Esophagus muscularis mucosa (tissue), 4 donors: ENCODE measurements at regions not wholly inside any gene's neighbourhood (a gene's known extent, or its start where the extent isn't known, plus 50 kb on each side); places are given as distances from the start of the nearest gene placed in this dataset.
"Not testable (repeated sequence)": the region's sequence is repeated elsewhere in the genome, so short reads cannot be mapped to it uniquely, and the experiment has no call there.

ENCODE experiments used
- DNase-seq: peaks from one replicate; pipeline ENCODE4 v3.0.0-alpha.2; 2017; ENCODE audit errors: extremely low spot score
- H3K27ac ChIP-seq, 4 donors: fragments of 200-600 bp; sonication (generic); replicated peaks in 1 of 4; 1 replicate in 3 of 4; 2 replicates in 1 of 4; pipeline ENCODE4 v1.5.1; 2016 to 2019; ENCODE audit warnings: mild to moderate bottlenecking in 1 of 4
- H3K27me3 ChIP-seq, 4 donors: fragments of 200-600 bp; sonication (generic); one replicate each; pipeline versions ENCODE4 v1.5.1 to v1.6.0; 2016 to 2019
- H3K36me3 ChIP-seq, 4 donors: fragments of 200-600 bp; sonication (generic); one replicate each; pipeline ENCODE4 v1.5.1; 2016 to 2019
- H3K4me1 ChIP-seq, 4 donors: fragments of 200-600 bp; sonication (generic); one replicate each; pipeline ENCODE4 v1.5.1; 2016 to 2019
- H3K4me3 ChIP-seq, 4 donors: fragments of 200-600 bp; sonication (generic); 1 replicate in 2 of 4; 2 replicates in 2 of 4; pipeline ENCODE4 v1.5.1; 2016 to 2019; ENCODE audit warnings: mild to moderate bottlenecking in 4 of 4, moderate library complexity in 1 of 4
- H3K9me3 ChIP-seq, 4 donors: fragments of 200-600 bp; sonication (generic); 1 replicate in 3 of 4; 2 replicates in 1 of 4; pipeline ENCODE4 v1.5.1; 2016 to 2019
- EP300 ChIP-seq: sonication (generic); formaldehyde crosslinking; IDR thresholded peaks from one replicate; pipeline ENCODE4 v1.6.1; 2017; ENCODE audit warnings: antibody characterized with exemption
- POLR2A ChIP-seq: fragments of 450-650 bp; IDR thresholded peaks from one replicate; pipeline ENCODE4 v1.6.1; 2017; ENCODE audit warnings: antibody characterized with exemption, moderate library complexity, mild to moderate bottlenecking, low read depth
- POLR2AphosphoS5 ChIP-seq, 2 donors: sonication (generic); formaldehyde crosslinking; IDR thresholded peaks; one replicate each; pipeline ENCODE4 v1.6.1; 2017; ENCODE audit warnings: antibody characterized with exemption in 2 of 2
- WGBS: methylation state at CpG from one replicate; pipeline ENCODE4 v1.1.5; 2018; 5-methylcytosine and 5-hydroxymethylcytosine counted together
- intact Hi-C: fragments of 100-400 bp; cut with DNase I; formaldehyde crosslinking; loops from one replicate; pipeline ENCODE4 v1.15.1; 2023
- TF ChIP-seq, protein P1 (sequence below), 3 experiments: fragments of 200-600 bp in 2 of 3; fragments of 450-650 bp in 1 of 3; sonication (generic) in 2 of 3; IDR thresholded peaks; one replicate each; pipeline ENCODE4 v1.5.1; 2017 to 2019; ENCODE audit warnings: antibody characterized with exemption in 3 of 3, mild to moderate bottlenecking in 2 of 3, moderate library complexity in 1 of 3

DNA sequence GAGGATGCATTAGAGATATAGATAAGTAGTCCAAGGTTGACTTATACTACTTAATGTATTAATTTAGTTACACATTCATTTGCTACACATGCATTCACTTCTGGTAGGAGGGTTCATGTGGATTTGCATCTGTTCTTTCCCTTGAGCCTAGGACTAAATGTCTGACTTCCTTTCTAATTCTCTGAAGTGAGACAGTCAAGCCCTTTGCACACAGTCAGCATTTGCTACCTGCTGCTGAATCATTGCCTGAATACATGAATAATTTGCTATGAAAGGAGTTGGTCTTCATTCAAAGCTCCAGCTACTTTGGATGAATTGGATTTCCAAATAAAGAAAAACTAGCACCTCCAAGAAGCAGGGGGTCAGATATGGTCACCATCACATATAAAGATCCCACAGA is 154.8 kb upstream of the DAB1 start:
- intact Hi-C loops = no loop called here
- Histone ChIP-seq H3K4me1 (no peaks in the 10 kb centered on the region), H3K27me3 (no peaks in the 10 kb centered on the region), H3K9me3 (no peaks in the 10 kb centered on the region), H3K36me3 (no peaks in the 10 kb centered on the region), H3K27ac (no peak overlapping the region), H3K4me3 (no peak overlapping the region)
- TF ChIP-seq, protein P1, sequence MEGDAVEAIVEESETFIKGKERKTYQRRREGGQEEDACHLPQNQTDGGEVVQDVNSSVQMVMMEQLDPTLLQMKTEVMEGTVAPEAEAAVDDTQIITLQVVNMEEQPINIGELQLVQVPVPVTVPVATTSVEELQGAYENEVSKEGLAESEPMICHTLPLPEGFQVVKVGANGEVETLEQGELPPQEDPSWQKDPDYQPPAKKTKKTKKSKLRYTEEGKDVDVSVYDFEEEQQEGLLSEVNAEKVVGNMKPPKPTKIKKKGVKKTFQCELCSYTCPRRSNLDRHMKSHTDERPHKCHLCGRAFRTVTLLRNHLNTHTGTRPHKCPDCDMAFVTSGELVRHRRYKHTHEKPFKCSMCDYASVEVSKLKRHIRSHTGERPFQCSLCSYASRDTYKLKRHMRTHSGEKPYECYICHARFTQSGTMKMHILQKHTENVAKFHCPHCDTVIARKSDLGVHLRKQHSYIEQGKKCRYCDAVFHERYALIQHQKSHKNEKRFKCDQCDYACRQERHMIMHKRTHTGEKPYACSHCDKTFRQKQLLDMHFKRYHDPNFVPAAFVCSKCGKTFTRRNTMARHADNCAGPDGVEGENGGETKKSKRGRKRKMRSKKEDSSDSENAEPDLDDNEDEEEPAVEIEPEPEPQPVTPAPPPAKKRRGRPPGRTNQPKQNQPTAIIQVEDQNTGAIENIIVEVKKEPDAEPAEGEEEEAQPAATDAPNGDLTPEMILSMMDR (IDR thresholded peaks at IDR 0.05) = no peak
- TF ChIP-seq EP300 (no peak), POLR2A (no peak), POLR2AphosphoS5 (IDR thresholded peaks at IDR 0.05) (no peak)
- DNase-seq = no peak

DNA sequence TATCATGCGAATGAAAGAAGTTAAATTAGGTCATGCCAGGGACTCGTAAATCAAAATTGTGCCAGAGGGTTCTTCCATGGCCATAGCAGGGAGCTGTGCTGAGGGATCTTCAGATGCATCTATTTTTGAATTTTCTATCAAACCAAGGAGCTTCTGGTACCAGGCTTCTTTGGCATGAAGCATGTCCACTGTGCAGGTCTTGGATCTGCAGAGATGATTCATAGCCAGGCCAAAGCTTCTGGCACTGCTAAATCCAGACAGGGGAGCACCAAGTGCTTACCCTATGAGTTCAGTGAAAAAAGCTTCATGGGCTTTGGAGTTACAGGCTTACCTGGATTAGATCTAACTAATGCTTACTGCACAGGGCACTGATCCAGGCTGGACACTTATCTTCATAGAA is 154.2 kb upstream of the DAB1 start:
- DNase-seq = no peak
- Histone ChIP-seq H3K9me3 (no peaks in the 10 kb centered on the region), H3K4me1 (no peaks in the 10 kb centered on the region), H3K27me3 (no peaks in the 10 kb centered on the region), H3K27ac (no peak overlapping the region), H3K4me3 (no peak overlapping the region), H3K36me3 (no peaks in the 10 kb centered on the region)
- intact Hi-C loops = no loop called here
- WGBS = 94% methylated on average over 2 of the region's 2 CpGs
- TF ChIP-seq, protein P1 (IDR thresholded peaks at IDR 0.05) = no peak
- no peak for TF ChIP-seq POLR2AphosphoS5 (IDR thresholded peaks at IDR 0.05)
- TF ChIP-seq EP300 = no peak
- no peak for TF ChIP-seq POLR2A

DNA sequence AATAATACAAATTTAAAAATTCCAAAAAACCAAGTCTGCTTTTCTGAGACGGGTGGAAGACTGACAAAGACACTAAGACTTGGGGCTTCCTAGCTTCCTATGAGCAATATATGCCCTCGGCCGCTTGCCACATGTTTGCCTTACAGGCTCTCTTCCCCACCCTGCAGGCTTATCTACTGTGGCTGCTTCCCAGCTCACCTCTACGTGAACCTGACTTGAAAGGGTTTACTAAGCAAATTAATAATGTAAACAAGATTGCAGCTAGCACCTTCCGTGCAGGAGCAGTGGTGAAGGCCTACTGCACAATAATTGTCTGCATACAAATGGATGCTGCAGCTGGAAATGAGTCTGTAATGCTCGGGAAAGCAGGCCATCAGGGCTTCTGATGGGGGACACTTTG is 152.9 kb upstream of the DAB1 start:
- Histone ChIP-seq H3K4me3 (no peak overlapping the region), H3K9me3 (no peaks in the 10 kb centered on the region), H3K27ac (no peak overlapping the region), H3K27me3 (no peaks in the 10 kb centered on the region), H3K4me1 (no peaks in the 10 kb centered on the region), H3K36me3 (no peaks in the 10 kb centered on the region)
- no peak for TF ChIP-seq POLR2AphosphoS5 (IDR thresholded peaks at IDR 0.05)
- intact Hi-C loops = no loop called here
- DNase-seq = no peak
- 76% methylated on average over 6 of the region's 6 CpGs for whole genome bisulfite sequencing

DNA sequence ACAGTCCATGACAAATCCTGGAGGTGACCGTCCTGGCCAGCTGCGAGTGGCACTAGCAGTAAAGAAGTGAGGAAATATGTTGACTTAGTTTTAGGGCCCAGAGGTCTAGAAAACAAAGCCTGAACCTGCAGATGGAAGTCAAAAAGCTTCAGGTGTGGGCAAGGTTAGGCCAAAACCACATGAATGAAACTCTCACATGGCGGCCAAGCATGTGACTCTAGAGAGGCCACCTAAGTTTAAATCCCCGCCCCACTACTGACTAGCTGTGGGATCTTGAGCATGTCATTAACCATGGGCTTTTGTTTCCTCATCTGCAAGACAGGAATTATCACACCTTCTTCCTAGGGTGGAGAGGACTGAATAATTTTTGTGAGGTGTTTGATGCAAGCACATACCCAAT is 148.2 kb upstream of the DAB1 start:
- Histone ChIP-seq H3K4me1 (no peaks in the 10 kb centered on the region), H3K9me3 (no peaks in the 10 kb centered on the region), H3K36me3 (no peaks in the 10 kb centered on the region), H3K27ac (no peak overlapping the region), H3K27me3 (no peaks in the 10 kb centered on the region), H3K4me3 (no peak overlapping the region)
- DNase-seq = no peak
- TF ChIP-seq, protein P1 (IDR thresholded peaks at IDR 0.05) = no peak
- intact Hi-C loops = no loop called here
- WGBS = 91% methylated on average over 4 of the region's 4 CpGs

DNA sequence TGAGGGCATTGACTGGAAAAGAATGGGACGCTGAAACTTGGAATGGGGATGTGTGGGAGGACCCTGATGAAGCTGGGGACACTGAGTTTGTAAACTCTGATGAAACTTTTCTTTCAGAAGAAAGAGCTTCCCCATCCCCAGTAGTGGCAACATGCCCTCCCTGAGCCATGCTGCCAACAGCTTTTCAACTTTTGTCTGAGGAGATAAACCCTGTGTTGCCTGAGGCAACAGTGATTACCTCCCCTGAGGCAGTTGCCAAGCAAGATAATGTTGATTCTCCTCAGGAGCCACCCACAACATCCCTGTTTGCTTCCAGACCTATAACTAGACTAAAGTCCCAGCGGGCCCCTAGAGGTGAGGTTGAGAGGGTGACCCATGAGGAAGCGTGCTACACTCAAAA is 134.2 kb upstream of the DAB1 start:
- H3K4me1 ChIP-seq, H3K36me3 ChIP-seq, H3K27ac ChIP-seq, H3K9me3 ChIP-seq, intact Hi-C loops, H3K27me3 ChIP-seq, H3K4me3 ChIP-seq, DNase-seq: not testable (repeated sequence)
- WGBS = 83% methylated on average over 3 of the region's 3 CpGs

DNA sequence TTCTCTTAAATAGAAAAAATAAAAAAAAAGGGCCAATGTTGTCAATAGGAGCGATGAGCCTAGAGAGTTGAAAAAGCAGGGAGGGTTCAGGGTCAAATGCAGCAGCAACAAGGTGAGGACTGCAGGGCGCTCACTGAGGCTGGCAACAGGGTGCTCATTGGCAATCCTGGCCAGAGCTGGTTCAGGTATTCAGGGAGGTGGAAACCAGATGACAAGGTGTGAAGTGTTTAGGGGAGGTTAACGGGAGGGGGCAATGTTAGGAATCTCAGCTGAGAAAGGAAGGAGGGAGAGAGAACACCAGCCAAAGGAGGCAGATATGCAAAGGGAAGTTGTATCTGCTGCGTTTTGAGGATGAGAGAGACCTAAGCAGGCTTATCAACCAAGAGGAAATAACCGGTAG is 129.8 kb upstream of the DAB1 start:
- TF ChIP-seq POLR2A (no peak), EP300 (no peak), POLR2AphosphoS5 (IDR thresholded peaks at IDR 0.05) (no peak)
- TF ChIP-seq, protein P1 (IDR thresholded peaks at IDR 0.05) = no peak
- no peaks in the 10 kb centered on the region for H3K27me3 ChIP-seq
- H3K9me3 ChIP-seq = no peaks in the 10 kb centered on the region
- DNase-seq = peak; percentile 45
- H3K4me1 ChIP-seq = no peaks in the 10 kb centered on the region
- no peak overlapping the region for H3K27ac ChIP-seq
- WGBS = 43% methylated on average over 5 of the region's 5 CpGs
- no peak overlapping the region for H3K4me3 ChIP-seq
- intact Hi-C loops = no loop called here
- H3K36me3 ChIP-seq = no peaks in the 10 kb centered on the region
